ENCODE measurements at regions not wholly inside any gene's neighbourhood (a gene's known extent, or its start where the extent isn't known, plus 50 kb on each side); places are given as distances from the start of the nearest gene placed in this dataset.

DNA sequence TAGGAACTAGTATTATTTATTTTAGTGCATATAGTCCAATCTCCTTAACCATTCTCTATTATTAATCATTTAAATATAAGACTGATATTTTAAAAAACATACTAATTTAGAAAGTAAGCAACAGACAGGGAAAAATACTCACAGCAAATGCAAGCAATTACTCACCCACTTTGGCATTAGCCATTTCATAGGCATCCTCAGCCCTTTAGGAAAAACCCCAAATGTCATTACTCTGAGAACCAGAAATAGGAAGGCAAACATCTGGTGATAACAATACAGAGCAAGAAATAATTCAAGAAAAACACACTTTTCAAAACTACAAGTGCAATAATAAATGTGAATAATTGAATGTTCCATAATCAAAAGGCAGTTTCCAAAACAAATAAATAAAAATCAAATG lies 545.1 kb downstream of the PLPP3 start (continued):
- TF ChIP-seq, protein P1, sequence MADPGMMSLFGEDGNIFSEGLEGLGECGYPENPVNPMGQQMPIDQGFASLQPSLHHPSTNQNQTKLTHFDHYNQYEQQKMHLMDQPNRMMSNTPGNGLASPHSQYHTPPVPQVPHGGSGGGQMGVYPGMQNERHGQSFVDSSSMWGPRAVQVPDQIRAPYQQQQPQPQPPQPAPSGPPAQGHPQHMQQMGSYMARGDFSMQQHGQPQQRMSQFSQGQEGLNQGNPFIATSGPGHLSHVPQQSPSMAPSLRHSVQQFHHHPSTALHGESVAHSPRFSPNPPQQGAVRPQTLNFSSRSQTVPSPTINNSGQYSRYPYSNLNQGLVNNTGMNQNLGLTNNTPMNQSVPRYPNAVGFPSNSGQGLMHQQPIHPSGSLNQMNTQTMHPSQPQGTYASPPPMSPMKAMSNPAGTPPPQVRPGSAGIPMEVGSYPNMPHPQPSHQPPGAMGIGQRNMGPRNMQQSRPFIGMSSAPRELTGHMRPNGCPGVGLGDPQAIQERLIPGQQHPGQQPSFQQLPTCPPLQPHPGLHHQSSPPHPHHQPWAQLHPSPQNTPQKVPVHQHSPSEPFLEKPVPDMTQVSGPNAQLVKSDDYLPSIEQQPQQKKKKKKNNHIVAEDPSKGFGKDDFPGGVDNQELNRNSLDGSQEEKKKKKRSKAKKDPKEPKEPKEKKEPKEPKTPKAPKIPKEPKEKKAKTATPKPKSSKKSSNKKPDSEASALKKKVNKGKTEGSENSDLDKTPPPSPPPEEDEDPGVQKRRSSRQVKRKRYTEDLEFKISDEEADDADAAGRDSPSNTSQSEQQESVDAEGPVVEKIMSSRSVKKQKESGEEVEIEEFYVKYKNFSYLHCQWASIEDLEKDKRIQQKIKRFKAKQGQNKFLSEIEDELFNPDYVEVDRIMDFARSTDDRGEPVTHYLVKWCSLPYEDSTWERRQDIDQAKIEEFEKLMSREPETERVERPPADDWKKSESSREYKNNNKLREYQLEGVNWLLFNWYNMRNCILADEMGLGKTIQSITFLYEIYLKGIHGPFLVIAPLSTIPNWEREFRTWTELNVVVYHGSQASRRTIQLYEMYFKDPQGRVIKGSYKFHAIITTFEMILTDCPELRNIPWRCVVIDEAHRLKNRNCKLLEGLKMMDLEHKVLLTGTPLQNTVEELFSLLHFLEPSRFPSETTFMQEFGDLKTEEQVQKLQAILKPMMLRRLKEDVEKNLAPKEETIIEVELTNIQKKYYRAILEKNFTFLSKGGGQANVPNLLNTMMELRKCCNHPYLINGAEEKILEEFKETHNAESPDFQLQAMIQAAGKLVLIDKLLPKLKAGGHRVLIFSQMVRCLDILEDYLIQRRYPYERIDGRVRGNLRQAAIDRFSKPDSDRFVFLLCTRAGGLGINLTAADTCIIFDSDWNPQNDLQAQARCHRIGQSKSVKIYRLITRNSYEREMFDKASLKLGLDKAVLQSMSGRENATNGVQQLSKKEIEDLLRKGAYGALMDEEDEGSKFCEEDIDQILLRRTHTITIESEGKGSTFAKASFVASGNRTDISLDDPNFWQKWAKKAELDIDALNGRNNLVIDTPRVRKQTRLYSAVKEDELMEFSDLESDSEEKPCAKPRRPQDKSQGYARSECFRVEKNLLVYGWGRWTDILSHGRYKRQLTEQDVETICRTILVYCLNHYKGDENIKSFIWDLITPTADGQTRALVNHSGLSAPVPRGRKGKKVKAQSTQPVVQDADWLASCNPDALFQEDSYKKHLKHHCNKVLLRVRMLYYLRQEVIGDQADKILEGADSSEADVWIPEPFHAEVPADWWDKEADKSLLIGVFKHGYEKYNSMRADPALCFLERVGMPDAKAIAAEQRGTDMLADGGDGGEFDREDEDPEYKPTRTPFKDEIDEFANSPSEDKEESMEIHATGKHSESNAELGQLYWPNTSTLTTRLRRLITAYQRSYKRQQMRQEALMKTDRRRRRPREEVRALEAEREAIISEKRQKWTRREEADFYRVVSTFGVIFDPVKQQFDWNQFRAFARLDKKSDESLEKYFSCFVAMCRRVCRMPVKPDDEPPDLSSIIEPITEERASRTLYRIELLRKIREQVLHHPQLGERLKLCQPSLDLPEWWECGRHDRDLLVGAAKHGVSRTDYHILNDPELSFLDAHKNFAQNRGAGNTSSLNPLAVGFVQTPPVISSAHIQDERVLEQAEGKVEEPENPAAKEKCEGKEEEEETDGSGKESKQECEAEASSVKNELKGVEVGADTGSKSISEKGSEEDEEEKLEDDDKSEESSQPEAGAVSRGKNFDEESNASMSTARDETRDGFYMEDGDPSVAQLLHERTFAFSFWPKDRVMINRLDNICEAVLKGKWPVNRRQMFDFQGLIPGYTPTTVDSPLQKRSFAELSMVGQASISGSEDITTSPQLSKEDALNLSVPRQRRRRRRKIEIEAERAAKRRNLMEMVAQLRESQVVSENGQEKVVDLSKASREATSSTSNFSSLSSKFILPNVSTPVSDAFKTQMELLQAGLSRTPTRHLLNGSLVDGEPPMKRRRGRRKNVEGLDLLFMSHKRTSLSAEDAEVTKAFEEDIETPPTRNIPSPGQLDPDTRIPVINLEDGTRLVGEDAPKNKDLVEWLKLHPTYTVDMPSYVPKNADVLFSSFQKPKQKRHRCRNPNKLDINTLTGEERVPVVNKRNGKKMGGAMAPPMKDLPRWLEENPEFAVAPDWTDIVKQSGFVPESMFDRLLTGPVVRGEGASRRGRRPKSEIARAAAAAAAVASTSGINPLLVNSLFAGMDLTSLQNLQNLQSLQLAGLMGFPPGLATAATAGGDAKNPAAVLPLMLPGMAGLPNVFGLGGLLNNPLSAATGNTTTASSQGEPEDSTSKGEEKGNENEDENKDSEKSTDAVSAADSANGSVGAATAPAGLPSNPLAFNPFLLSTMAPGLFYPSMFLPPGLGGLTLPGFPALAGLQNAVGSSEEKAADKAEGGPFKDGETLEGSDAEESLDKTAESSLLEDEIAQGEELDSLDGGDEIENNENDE (IDR thresholded peaks at IDR 0.05; ENCODE audit: insufficient replicate concordance, low read length) = no peak
